HL-60 (cell line): ENCODE measurements at regions not wholly inside any gene's neighbourhood (a gene's known extent, or its start where the extent isn't known, plus 50 kb on each side); places are given as distances from the start of the nearest gene placed in this dataset.

Experiments used
- CTCF ChIP-seq: IDR thresholded peaks from one replicate; pipeline ENCODE4 v1.5.1; 2011; ENCODE audit warnings: low read length, control low read depth, inconsistent platforms; ENCODE audit not compliant: insufficient read depth
- GABPA ChIP-seq: IDR thresholded peaks from 2 replicates; pipeline ENCODE4 v1.6.1; 2012; ENCODE audit warnings: low read depth
- POLR2AphosphoS5 ChIP-seq: IDR thresholded peaks from 2 replicates; pipeline ENCODE4 v1.6.1; 2012; ENCODE audit warnings: low read depth
- SPI1 ChIP-seq: IDR thresholded peaks from 2 replicates; pipeline ENCODE4 v1.6.1; 2012; ENCODE audit warnings: low read depth, mild to moderate bottlenecking, borderline replicate concordance

GRCh38 chr2:208990716-208991115 is 433.1 kb upstream of the MAP2 start:
- TF ChIP-seq CTCF (no peak), GABPA (no peak), POLR2AphosphoS5 (no peak), SPI1 (no peak)
